ENCODE measurements at regions not wholly inside any gene's neighbourhood (a gene's known extent, or its start where the extent isn't known, plus 50 kb on each side); places are given as distances from the start of the nearest gene placed in this dataset.
"Not testable (repeated sequence)": the region's sequence is repeated elsewhere in the genome, so short reads cannot be mapped to it uniquely, and the experiment has no call there.

DNA sequence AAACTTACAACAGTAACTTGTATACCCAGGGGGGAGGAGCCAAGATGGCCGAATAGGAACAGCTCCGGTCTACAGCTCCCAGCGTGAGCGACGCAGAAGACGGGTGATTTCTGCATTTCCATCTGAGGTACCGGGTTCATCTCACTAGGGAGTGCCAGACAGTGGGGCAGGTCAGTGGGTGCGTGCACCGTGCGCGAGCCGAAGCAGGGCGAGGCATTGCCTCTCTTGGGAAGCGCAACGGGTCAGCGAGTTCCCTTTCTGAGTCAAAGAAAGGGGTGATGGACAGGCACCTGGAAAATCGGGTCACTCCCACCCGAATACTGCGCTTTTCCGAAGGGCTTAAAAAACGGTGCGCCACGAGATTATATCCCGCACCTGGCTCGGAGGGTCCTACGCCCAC lies 278.8 kb downstream of the FAM47B start:
- not testable (repeated sequence) for DNase-seq

DNA sequence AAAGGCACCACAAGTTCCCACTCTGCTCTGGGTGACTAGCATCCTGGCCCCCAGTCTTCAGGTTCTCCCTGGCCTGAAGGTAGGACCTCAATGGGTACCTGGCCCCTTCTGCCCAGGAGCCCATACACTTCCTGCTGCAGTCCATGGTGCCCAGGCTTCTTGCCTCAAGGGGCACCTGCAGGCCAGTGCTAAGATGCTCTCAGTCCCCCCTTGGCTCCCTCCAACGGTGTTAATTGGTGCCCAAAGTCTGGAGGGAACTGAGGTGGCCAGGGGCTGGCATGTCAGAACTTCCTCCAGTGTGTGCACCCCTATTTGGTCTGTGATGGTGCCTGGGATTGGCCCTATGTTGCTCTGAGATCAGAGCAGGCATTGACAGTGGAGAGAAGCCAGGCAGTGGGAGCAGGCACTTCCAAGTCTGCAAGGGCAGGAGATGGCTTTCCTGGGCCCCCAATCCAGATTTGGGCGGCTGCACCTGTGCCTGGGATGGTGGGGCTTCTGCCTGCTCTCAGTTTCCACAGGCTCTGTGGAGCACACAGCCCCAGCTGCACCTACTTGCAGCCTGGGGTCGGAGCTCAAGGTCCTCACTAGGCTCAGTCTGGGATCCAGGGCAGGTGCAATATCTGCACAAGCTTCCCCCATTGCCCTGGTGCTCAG lies 301.6 kb downstream of the FAM47B start:
- no peak for DNase-seq

DNA sequence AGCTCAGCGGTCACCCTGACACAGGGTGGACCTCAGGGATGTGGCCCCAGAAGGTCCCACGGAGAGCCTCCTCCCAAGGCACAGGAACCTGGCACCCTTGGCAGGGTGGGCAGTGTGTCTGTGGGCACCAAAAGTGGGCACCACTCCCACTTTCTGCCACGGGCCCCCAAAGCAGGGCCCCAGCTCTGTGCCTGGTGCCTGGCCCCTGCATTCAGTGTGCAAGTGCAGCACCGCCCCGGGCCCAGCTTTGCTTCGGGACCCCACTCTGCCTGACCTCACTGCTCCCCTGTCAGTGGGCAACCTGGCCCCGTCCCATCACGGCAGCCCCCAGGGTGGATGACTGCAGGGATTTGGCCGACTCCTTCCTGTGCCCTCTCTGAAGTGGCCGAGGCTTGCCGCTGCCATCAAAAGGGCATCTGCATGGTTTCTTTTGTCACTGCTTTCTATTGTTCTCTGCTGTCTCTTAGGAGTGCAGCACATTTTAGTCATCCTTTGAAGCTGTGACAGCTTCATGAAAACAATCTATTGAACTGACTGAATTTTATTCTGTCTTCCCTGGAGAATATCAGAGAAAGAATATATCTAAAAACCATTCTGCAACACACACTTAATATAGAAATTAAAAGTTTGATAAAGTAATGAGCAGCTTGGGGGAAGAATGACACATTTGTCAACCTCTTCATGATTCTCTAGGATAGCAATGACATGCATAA lies 302.4 kb downstream of the FAM47B start:
- no peak for DNase-seq

DNA sequence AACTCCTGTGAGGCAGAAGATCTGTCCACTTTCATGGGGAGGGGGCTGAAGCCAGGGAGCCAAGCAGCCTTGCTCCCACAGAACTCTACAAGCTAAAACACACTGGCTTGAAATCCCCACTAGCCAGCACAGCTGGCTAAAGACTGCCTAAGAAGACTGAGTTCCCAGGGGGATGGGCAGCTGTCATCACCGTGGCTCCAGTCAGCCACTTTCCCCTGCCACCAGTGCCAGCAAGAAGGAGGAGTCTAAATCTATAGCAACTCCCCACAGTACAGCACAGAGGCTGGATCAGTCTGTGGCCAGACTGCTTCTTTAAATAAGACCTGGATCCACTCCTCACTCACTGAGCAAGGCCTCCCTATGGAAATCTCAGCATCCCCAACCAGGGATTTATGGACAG lies 308.6 kb downstream of the FAM47B start:
- no peak for DNase-seq

DNA sequence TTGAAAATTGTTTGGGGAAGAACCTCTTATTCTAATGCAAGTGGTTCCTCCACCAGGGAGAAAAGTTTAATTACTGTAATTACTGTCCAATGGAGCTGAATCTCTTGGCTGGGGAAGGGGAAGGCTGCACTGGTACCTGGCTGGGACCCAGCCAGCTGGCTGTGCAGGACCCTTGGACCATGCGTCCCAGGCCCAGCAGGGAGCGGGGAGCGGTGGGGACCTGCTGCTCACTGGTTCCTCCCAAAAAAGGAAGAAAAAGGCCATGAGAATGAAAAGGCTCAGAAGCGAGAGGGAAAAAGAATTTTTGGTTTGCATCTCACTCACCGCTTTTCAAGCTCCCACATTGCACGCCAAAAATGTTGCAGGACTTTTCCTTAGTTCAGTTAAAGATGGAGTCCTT lies 333.5 kb downstream of the FAM47B start:
- DNase-seq = no peak

DNA sequence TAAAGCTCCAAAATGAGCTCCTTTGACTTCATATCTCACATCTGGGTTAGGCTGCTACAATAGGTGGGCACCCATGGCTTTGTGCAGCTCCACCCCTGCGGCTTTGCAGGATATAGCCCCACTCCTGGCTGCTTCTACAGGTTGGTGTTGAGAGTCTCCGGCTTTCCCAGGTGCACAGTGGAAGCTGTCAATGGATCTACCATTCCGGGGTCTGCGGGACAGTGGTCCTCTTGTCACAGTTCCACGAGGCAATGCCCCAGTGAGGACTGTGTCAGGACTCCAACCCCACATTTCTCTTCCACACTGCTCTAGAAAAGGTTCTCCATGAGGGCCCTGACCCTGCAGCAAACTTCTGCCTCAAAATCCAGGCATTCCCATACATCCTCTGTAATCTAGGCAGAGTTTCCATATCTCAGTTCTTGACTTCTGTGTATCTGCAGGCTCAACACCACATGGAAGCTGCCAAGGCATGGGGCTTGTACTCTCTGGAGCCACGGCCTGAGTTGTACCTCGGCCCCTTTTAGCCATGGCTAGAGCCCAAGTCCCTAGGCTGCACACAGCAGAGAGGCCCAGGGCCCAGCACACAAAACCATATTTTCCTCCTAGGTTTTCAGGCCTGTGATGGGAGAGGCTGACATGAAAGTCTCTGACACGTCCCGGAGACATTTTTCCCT lies 342.8 kb downstream of the FAM47B start:
- no peak for DNase-seq

DNA sequence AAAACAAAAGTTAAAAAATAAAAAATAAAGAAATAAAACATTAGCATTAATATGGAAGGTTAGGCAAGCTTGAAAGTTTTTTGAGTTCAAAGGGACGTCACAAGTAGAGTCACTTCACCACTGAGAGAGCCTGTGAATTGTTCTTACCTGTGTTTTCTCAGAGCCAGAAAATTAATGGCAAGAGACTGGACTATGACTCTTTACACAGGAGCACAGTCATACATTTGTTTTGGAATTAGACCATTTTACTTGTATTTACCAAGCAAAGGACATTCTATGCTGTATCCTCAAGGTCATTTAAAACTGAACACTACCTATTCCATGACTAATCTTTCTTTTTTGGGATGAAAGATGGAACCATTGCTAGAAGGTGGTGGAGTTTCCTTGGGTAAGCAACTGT lies 346.1 kb downstream of the FAM47B start:
- DNase-seq = no peak

DNA sequence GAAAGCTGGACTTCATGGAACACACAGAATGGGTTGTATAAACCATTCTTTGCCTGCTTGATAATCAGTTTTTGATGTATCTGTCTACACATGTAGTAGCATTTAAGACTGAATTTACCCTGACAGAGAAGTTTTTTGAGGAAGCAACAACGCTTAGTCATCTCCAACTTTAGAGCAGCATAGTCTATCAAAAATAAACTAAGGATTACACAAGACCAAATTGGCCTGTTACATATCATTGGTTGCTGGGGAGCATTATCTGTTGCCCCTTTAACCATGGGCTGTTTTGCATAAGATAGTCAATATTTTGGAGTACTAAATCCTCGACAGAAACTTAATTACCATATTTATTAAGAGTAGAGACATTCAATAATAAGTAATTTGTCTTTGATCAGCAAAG lies 347.4 kb downstream of the FAM47B start:
- DNase-seq = peak; percentile 0

DNA sequence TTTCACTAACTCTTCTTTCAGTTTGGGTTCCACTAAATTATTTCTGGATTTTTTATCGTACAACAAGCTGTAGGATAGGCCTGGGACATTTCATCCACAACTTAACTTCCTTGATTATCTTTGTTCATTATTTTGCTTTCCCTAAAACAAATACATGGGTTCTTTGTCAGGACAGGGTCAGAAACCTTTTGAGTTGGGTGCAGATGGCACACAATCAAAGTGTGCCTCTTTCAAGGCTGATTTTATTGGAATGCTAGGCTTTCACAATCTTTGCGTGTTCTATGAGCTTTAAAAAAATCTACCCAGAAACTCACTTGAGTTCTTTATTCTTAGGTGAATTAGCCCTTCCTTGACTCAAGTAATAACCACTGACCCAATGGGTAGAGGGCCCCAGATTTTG lies 348.4 kb downstream of the FAM47B start:
- DNase-seq = no peak

DNA sequence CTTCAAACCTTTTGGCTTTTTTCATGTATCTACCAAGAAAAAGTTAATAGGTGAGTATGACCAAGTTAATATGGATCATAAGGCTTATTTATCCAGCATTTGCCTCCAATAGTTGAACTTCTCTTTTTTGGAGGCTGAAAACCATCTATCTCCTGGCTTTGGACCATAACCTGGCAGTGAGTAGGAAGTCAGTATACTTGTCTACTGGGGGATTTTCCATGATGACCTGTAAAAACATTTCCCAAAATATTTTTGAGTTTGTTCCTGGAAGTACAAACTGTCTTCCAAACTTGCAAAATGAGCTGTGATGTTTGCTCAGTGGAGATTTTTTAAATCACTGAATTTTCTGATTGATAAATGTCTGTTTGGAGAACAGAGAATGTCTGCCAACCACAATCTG lies 349.9 kb downstream of the FAM47B start:
- DNase-seq = no peak

DNA sequence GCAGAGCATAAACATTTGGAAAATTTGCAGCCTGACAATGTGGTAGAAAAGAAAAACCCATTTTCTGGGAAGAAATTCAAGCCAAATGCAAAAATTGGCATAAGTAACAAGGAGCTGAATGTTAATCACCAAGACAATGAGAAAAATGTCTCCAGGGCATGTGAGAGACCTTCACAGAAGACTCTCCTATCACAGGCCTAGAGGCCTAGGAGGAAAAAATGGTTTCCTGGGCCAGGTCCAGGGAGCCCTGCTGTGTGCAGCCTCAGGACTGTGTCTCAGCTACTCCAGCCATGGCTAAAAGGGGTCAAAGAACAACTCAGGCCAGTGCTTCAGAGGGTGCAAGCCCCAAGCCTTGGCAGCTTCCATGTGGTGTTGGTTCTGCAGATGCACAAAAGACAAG lies 362.4 kb downstream of the FAM47B start:
- DNase-seq = not testable (repeated sequence)

DNA sequence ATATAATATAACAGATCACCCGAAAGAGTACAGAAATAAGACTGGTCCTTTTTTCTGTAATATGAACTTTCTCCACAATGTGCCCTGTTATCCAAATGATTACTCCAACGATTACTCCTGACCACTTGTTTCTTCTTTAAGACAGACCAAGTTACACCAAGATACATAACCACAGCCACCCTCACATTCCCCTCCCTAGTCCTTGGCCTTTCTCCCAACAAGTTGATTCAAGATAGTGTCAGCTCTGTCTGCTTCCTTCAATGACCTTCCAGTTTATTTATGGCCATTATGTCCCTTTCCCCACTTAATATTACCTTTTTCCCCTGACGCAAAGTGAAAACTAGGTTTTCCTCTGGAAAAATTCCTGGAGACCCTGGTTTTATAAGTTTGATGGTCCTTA lies 397.2 kb downstream of the FAM47B start:
- no peak for DNase-seq

DNA sequence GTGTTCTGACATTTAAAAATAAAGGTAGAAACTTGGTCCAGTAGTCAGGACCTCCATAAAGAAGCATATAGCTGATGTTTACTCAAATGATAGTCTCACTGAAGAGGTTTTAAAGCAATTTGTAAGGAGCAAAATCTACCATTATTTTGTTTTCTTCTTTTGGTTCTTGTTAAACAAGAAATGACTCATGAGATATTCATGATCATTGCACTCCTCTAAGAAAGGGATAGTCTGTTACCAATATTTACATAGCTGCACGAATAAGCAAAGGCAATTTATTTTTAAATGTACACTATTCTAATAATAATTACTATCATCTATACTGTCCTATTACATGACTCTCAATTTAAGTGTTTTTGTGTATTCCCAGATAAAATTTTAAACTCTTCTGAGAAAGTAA lies 397.9 kb downstream of the FAM47B start:
- DNase-seq = no peak

DNA sequence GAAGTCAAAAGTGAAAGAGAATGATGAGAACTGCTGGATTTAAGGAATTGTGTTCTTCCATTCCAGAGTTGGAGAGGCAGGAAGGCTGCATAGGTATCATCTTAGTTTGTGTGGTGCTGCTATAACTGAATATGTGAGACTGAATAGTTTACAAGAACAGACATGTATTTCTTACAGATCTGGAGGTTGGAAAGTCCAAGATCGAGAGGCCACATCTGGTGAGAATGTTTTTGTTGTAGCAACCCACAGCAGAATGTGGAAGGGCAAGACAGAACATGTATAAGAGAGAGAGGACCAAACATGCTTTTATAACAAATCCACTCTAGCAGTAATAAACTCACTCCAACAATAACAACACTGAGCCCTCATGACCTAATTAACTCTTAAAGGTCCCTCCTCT lies 408.6 kb downstream of the FAM47B start:
- no peak for DNase-seq

DNA sequence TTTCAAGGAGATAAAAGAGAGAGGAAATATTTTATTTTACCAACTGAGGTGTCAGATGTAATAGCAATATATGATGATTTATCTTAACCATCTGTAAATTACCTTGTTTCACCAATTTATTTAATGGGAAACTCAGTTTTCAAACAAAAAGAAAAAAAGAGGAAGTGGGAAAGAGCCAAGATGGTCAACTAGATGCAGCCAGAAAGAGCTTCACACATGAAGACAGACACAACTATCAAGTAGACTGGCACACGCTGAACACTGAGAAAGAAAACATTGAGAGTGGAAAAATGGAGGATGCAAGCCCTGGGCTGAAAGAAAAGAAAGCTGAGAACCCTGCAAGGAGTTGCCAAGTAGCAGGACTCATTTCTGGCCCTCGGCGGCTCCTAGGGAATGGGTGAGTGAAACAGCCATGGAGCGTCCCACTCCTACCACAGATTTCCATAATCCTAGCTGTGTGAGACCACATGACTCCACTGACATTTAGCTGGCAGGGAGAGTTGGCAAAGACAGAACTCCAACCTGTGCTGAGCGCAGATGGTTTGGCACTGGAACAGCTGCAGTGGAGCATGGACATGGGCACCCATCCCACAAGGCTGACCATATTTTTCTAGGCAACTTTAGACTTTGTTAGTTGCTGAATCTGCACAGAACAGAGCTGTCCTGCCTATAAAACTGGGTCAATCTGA lies 409.3 kb downstream of the FAM47B start:
- peak; percentile 0 for DNase-seq

DNA sequence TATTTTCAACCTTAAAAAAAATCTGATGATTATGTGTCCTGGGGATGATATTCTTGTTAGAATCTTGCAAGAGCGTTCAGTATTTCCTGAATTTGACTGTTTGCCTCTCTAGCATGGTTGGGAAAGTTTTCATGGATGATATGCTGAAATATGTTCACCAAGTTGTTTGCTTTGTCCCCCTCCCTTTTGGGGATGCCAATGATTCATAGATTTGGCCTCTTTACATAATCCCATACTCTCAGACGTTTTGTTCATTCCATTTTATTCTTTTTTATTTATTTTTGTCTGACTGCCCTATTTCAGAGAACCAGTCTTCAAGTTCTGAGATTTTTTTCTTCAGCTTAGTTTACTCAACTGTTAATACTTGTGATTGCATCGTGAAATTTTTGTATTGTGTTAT lies 415.1 kb downstream of the FAM47B start:
- no peak for DNase-seq

DNA sequence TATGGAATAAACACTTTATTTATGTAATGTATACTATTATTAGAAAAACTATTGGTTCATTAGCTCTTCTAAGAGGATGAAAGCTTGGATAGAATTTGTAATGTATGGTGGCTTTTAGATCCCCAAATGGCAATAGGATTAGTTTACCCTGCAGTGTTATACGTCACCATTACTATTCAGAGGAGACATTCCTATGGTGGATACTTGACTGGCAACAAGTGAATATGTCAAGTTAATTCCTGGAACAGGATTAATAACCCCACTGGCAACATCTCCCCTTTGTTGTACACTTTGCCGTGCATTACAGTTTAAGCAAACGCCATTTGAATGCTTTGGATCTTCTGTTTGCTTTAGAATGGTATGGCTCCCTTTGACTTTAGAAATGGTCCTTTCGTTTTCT lies 420.3 kb downstream of the FAM47B start:
- no peak for DNase-seq

DNA sequence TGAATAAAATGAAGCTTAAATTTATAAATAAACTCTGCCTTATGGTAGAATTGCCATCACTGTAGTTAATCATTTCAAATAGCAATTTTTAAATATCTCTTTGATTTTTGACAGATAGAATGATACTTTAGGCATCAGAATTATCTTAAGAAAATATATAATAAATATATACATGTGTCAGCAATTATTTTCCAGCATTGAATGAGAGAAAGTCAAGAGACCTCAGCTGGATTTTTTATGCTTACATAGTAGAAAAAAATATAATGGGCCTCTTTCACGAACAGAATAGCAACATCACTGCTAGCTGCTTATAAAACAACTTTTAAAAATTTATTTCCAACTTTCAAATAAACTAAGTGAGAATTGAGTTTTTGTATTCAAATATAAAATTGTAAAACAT lies 424.0 kb upstream of the MAGEB16 start:
- DNase-seq = no peak

DNA sequence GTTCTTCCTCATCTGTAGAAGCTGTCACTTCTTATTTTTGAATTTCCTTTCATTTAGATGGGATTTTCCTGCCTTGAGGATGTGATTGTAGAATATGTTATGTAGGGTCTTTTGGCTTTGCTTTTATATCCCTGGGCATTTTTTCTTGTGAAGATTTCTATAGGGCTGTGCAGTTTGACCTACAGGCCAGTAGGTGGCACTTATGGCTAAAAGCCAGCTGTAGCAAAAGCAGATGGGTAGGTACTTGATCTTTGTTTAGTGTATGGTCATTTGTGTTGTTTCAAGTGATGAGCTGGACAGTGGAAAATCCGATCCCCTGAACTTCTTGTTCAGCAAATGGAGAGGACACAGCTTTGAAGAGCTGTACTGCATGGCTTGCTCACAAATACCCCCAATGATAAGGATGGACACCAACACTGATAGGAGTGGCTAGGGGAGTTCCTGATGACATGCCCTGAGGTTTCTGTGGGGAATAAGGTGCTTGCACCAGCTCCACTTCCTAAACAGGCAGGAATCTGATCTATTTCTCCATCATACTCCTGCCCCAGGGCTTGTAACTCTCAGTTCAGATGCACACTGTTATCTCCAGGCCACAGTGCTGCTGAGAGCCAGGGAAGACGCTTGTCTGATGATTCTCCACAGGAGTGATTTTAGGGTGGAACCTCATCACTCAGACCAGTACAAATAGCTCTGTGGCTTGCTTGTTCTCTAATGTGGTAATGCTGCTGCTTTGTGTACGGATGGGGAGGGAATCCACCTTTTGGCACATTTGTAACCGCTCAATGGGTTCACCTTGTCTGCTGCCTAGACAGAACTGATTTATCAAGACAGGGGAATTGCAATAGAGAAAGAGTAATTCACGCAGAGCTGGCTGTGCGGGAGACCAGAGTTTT lies 417.1 kb upstream of the MAGEB16 start:
- DNase-seq = peak; percentile 49

DNA sequence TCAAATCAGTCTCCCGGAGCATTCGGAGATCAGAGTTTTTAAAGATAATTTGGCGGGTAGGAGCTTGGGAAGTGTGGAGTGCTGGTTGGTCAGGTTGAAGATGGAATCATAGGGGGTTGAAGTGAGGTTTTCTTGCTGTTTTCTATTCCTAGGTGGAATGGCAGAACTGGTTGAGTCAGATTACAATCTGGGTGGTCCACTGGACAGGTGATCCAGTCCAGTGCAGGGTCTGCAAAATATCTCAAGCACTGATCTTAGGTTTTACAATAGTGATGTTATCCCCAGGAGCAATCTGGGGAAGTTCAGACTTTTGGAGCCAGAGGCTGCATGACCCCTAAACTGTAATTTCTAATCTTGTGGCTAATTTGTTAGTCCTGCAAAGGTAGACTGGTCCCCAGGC lies 416.4 kb upstream of the MAGEB16 start:
- not testable (repeated sequence) for DNase-seq

DNA sequence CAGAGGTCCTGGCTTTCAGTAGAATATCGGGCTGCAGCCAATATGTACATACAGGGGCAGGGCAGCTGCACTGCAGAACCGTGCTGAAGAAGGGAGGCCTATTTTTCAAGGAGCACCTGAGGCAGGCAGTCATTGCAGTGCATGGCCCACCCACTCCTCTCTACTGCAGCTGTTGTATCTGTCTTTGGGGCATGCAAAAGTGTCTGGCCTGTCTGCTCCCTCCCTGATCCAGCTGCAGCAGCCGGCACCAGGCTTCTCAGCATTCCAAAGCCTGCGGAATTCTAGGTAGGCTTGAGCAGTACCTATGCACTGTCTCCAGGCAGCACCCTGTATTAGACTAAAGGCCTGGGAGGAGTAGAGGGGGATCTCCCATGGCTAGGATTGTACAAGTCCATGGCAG lies 415.2 kb upstream of the MAGEB16 start:
- DNase-seq = no peak

DNA sequence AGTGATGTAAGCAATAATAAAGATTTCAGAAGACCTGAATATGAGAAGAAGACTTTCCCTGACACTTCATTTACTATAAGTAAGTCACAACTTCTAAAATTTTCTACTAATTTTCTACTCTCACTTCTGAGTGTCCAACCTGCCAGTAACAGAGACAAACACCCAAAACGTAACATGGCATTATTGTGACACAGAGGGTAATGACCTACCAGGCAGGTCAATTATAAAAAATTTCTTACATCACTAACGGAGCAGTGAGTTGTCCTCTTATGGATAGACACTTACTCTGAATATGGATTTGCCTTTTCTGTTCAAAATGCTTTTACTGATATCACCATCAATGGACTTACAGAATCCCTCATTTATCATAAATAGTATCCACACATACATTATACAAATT lies 405.9 kb upstream of the MAGEB16 start:
- DNase-seq = no peak

DNA sequence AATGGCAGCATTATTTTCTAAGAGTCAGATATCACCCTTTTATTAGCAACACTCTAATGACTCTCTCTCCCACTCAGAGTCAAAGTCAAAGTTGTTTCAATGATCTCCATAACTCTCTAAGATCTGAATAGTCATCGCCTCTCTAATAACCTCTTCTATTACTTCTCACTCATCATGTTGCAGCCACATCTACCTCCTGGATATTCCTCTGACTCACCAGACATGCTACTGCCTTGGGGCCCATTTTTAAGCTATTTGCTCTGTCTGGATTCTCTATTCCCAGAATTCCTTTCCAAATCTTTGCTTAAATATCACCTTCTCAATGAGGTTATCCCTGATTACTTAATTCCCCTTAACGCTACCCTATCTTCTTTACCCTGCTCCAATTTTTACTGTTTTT lies 391.8 kb upstream of the MAGEB16 start:
- DNase-seq = no peak
